Left lung (tissue), 4 donors: ENCODE measurements at regions not wholly inside any gene's neighbourhood (a gene's known extent, or its start where the extent isn't known, plus 50 kb on each side); places are given as distances from the start of the nearest gene placed in this dataset.
A peak's percentile ranks its signal among the peaks of the same experiment; 100 is the strongest.

ENCODE experiments used
- ATAC-seq: fragments of 200-7000 bp; cut with Tn5 transposase; one replicate; pipeline ENCODE4 v1.9.1; 2020; ENCODE audit warnings: moderate library complexity
- DNase-seq, 4 donors: peaks; one replicate each; pipeline ENCODE4 v3.0.0-alpha.2; 2013 to 2020
- H3K27ac ChIP-seq, 2 donors: fragments of 200-600 bp; sonication (generic) in 1 of 2; one replicate each; pipeline versions ENCODE4 v1.5.0 to v1.8.0; 2020 to 2021
- H3K27me3 ChIP-seq, 2 donors: fragments of 200-600 bp; sonication (generic) in 1 of 2; one replicate each; pipeline versions ENCODE4 v1.5.0 to v1.8.0; 2020 to 2021
- H3K36me3 ChIP-seq, 2 donors: fragments of 200-600 bp; sonication (generic) in 1 of 2; one replicate each; pipeline versions ENCODE4 v1.5.0 to v1.8.0; 2020 to 2021
- H3K4me1 ChIP-seq, 2 donors: fragments of 200-600 bp; one replicate each; pipeline ENCODE4 v1.8.0; 2021
- H3K4me3 ChIP-seq, 2 donors: fragments of 200-600 bp; sonication (generic) in 1 of 2; one replicate each; pipeline versions ENCODE4 v1.5.0 to v1.8.0; 2020 to 2021; ENCODE audit warnings: mild to moderate bottlenecking in 1 of 2
- H3K9me3 ChIP-seq, 2 donors: fragments of 200-600 bp; sonication (generic) in 1 of 2; one replicate each; pipeline versions ENCODE4 v1.5.0 to v1.8.0; 2020 to 2021
- CTCF ChIP-seq, 2 donors: fragments of 200-600 bp; sonication (generic) in 1 of 2; IDR thresholded peaks; one replicate each; pipeline versions ENCODE4 v1.5.0 to v1.8.0; 2021; ENCODE audit warnings: antibody characterized with exemption in 2 of 2
- intact Hi-C, 2 donors: fragments of 100-400 bp; cut with DNase I; formaldehyde crosslinking; loops; one replicate each; pipeline versions ENCODE4 v1.11.2 to v1.14.2; 2022
- donor health status: DM: no; HTN: yes; CAD: no.
- donor health status: DM: no; HTN: no; CAD: no.

DNA sequence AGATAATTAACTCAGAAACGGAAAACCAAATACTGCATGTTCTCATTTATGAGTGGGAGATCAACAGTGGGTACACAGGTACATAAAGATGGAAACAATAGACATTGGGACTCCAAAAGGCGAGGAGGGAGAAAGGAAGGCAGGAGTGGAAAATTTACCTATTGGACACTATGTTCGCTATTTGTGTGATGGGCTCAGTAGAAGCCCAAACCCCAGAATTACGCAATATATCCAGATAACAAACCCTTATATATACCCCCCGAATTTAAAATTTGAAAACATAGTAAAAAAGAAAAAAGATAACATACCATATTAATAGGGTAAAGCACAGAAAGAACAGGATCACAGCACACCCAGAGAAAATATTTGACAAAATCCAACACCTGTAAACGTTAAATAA lies 1351.7 kb upstream of the FAM98A start:
- TF ChIP-seq CTCF (IDR thresholded peaks at IDR 0.05) = no peak
- Histone ChIP-seq H3K9me3 (peaks cover 0 to 15% of the 10 kb centered on the region in 2 donors), H3K4me1 (no peaks in the 10 kb centered on the region), H3K27ac (no peak overlapping the region), H3K4me3 (no peak overlapping the region), H3K36me3 (no peaks in the 10 kb centered on the region), H3K27me3 (no peaks in the 10 kb centered on the region)
- ATAC-seq (no peak), DNase-seq (no peak)
- intact Hi-C loops = no loop called here

DNA sequence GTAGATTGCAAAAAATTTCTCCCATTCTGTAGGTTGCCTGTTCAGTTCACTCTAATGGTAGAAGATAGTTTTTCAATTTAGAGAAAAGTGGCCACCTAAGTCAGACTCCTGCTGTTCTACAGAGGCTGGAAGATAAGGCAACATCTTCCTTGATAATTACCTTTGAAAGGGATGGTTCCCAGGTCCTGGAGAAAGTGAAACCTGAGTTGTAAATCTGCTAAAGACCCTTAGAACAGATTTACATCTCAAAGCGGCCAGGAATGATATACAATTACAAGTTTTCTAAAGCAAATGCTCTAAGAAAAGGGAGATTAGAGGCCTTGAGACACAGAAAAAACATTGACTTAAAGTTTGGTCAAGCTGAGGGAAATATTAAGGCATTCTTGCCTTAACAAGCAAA lies 1350.2 kb upstream of the FAM98A start:
- ATAC-seq (no peak), DNase-seq (no peak)
- Histone ChIP-seq H3K4me1 (no peaks in the 10 kb centered on the region), H3K36me3 (no peaks in the 10 kb centered on the region), H3K27ac (no peak overlapping the region), H3K4me3 (no peak overlapping the region), H3K9me3 (peaks cover 0 to 15% of the 10 kb centered on the region in 2 donors), H3K27me3 (no peaks in the 10 kb centered on the region)
- intact Hi-C loops = no loop called here
- no peak for TF ChIP-seq CTCF (IDR thresholded peaks at IDR 0.05)

DNA sequence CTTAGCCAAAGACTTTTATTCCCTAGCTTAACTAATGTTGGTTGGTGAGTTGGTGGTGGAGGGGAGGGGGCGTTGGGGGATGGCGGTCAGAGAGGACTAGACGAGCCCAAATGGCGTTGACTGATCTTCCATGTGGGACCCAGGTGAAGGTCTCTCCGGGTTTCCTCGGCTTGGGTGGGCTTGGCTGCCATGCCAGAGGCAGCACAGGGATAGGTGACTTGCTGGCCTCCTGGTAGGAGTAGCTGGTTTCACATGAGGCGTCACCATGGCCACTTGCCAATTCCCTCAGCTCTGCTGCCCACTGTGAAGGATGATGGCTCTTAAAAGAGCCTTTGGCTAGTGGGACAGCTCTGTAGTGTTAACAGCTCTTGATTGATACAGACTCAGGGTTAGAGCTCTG lies 1337.0 kb upstream of the FAM98A start:
- no peak for ATAC-seq
- no peak overlapping the region for H3K4me3 ChIP-seq
- intact Hi-C loops = no loop called here

DNA sequence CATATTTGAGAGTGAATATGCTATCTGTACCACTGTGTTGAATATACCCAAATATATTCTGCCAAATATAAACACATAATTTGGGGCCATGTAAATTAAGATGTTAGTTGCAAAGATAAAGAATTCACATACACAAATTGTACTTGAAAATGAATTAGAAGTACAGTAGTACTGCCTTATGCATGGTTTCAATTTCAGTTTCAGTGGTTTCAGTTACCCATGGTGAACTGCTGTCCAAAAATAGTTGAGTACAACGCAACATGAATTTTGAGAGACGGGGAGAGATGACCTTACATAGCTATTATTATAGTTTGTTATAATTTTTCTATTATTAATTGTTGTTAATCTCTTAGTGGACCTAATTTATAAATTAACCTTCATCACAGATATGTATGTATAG lies 1313.0 kb upstream of the FAM98A start:
- Histone ChIP-seq H3K9me3 (peaks cover 0 to 4% of the 10 kb centered on the region in 2 donors), H3K27ac (no peak overlapping the region), H3K27me3 (no peaks in the 10 kb centered on the region), H3K4me3 (no peak overlapping the region), H3K36me3 (no peaks in the 10 kb centered on the region), H3K4me1 (no peaks in the 10 kb centered on the region)
- no peak for TF ChIP-seq CTCF (IDR thresholded peaks at IDR 0.05)
- intact Hi-C loops = no loop called here
- ATAC-seq = no peak
- DNase-seq = no peak

More for the DNA sequence above, 1337.0 kb upstream of the FAM98A start:
- no peak overlapping the region for H3K27ac ChIP-seq
- H3K27me3 ChIP-seq = no peaks in the 10 kb centered on the region
- no peaks in the 10 kb centered on the region for H3K4me1 ChIP-seq
- H3K36me3 ChIP-seq = no peaks in the 10 kb centered on the region
- no peak for TF ChIP-seq CTCF (IDR thresholded peaks at IDR 0.05)
- DNase-seq = peak in 1 of 4 donors; percentile 41
- peaks cover 0 to 14% of the 10 kb centered on the region in 2 donors for H3K9me3 ChIP-seq

DNA sequence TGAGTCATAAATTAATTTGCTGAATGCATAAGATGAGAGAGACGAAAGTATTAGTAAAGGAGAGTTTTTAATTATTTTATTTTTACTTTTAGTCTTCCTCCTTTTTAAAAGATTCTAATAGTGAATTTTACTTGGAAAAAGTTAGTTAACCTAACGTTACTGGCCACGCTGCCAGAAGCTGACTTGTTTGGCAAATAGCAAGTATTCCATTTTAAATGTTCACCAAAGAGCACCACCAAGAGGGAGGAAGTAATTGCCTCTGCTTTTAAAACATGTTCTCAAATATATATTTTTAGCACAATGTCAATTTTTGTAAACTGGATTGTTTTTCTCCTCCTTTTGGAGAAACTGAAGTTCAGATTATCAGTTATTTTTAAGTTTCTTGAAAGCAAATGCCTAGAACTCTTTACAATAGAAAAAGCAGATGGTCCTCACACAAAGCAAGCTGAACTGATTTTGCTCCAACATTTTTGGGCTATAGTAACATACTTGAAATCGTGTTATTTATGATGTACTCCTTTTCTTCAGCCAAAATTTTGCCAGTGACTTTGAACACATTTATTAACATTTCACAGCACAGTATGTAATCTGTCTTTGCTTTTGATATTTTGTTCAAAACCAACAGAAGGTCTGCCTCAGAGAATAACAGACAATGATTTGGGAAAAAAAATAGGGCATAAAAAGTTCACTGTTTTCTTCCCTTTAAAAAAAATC lies 1311.0 kb upstream of the FAM98A start:
- Histone ChIP-seq H3K27ac (no peak overlapping the region), H3K27me3 (no peaks in the 10 kb centered on the region), H3K36me3 (no peaks in the 10 kb centered on the region), H3K9me3 (no peaks in the 10 kb centered on the region), H3K4me1 (no peaks in the 10 kb centered on the region), H3K4me3 (no peak overlapping the region)
- peak in 1 of 4 donors; percentile 7 for DNase-seq
- ATAC-seq = no peak
- TF ChIP-seq CTCF (IDR thresholded peaks at IDR 0.05) = no peak
- intact Hi-C loops = no loop called here
